Smooth muscle cell (in vitro differentiated cells): ENCODE measurements at regions not wholly inside any gene's neighbourhood (a gene's known extent, or its start where the extent isn't known, plus 50 kb on each side); places are given as distances from the start of the nearest gene placed in this dataset.

Experiments used
- DNase-seq: peaks from one replicate; lab custom pipeline; 2025; ENCODE audit not compliant: unreplicated experiment; lab: John Stamatoyannopoulos, UW
- H2AFZ ChIP-seq: fragments of 200-600 bp; sonication (generic); 2 replicates; pipeline ENCODE4 v1.6.0; 2016; ENCODE audit warnings: antibody characterized with exemption, low read depth, mild to moderate bottlenecking
- H3F3A ChIP-seq: fragments of 200-600 bp; sonication (generic); 2 replicates; pipeline ENCODE4 v1.6.0; 2017; ENCODE audit warnings: antibody characterized with exemption, low read depth
- H3K27ac ChIP-seq: fragments of 200-600 bp; sonication (generic); 2 replicates; pipeline ENCODE4 v1.5.1; 2016; ENCODE audit warnings: low read depth, mild to moderate bottlenecking
- H3K27me3 ChIP-seq: fragments of 200-600 bp; sonication (generic); 2 replicates; pipeline ENCODE4 v1.6.1; 2016; ENCODE audit warnings: low read depth, mild to moderate bottlenecking
- H3K36me3 ChIP-seq: fragments of 200-600 bp; sonication (generic); 2 replicates; pipeline ENCODE4 v1.5.1; 2016; ENCODE audit warnings: low read depth
- H3K4me1 ChIP-seq: fragments of 200-600 bp; sonication (generic); 2 replicates; pipeline ENCODE4 v1.5.1; 2016; ENCODE audit warnings: low read depth
- H3K4me2 ChIP-seq: fragments of 200-600 bp; sonication (generic); 2 replicates; pipeline ENCODE4 v1.6.0; 2016; ENCODE audit warnings: mild to moderate bottlenecking
- H3K4me3 ChIP-seq: fragments of 200-600 bp; sonication (generic); 2 replicates; pipeline ENCODE4 v1.5.1; 2016; ENCODE audit warnings: mild to moderate bottlenecking
- H3K79me2 ChIP-seq: fragments of 200-600 bp; sonication (generic); 2 replicates; pipeline ENCODE4 v1.6.0; 2016; ENCODE audit warnings: low read depth, mild to moderate bottlenecking
- H3K9ac ChIP-seq: fragments of 200-600 bp; sonication (generic); 2 replicates; pipeline ENCODE4 v1.6.0; 2016; ENCODE audit warnings: low read depth
- H3K9me3 ChIP-seq: fragments of 200-600 bp; sonication (generic); replicated peaks from 2 replicates; pipeline ENCODE4 v1.5.1; 2016; ENCODE audit warnings: low read depth
- H4K20me1 ChIP-seq: fragments of 200-600 bp; sonication (generic); 2 replicates; pipeline ENCODE4 v1.6.0; 2016; ENCODE audit warnings: low read depth
- CTCF ChIP-seq: fragments of 200-600 bp; sonication (generic); IDR thresholded peaks from 2 replicates; pipeline ENCODE4 v1.5.1; 2017; ENCODE audit warnings: borderline replicate concordance, mild to moderate bottlenecking, antibody characterized with exemption; ENCODE audit not compliant: insufficient read depth, poor library complexity, severe bottlenecking
- WGBS: methylation state at CpG from one replicate; pipeline ENCODE4 v1.1.7; 2016; ENCODE audit warnings: low lambda C conversion rate; 5-methylcytosine and 5-hydroxymethylcytosine counted together

- Histone ChIP-seq H3K27me3 (no peaks in the 10 kb centered on the region), H3K27ac (no peak overlapping the region), H3K4me2 (no peak overlapping the region), H3K79me2 (no peaks in the 10 kb centered on the region), H3K4me3 (no peak overlapping the region), H3K9me3 (no peaks in the 10 kb centered on the region), H3K4me1 (no peaks in the 10 kb centered on the region), H4K20me1 (no peaks in the 10 kb centered on the region), H3F3A (no peaks in the 10 kb centered on the region), H2AFZ (no peak overlapping the region), H3K9ac (no peak overlapping the region), H3K36me3 (no peaks in the 10 kb centered on the region)
- no peak for DNase-seq
- 86% methylated on average over 7 of the region's 7 CpGs for WGBS
- no peak for TF ChIP-seq CTCF
These were observed 590.0 kb downstream of the EPHA3 start for GRCh38 chr3:89697321-89697916.

DNA sequence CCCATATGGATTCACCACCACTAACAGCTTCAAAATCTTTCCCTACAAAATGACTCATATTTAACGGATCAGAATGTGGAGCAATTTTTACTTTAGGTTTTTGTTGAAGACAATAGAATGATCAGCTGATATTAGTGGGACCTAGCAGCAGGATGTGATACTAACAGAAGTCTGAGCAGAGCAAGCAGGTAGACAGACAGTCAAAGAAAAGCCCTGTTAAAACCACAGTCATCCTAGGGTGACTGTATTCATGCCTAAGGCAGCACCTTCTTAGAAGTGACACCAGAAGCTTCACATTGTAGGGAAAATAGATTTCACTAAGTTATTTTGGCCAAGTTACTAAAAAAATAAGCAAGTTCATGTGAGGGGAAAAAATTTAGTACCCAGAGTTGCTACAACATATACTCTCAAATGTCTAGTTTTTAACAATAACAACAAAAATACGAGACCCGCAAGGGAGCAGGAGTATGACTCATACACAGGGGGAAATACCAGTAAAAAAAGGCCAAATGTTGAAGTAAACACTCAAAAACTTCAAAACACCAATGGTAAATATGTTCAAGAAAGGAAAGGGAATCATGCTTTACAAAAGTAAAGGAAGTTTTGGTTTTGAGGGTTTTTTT, 590.9 kb downstream of the EPHA3 start:
- peak overlapping the region; percentile 23 for H2AFZ ChIP-seq

GRCh38 chr3:89699229-89699628, 591.8 kb downstream of the EPHA3 start:
- no peak for TF ChIP-seq CTCF
- Histone ChIP-seq H3K4me2 (no peak overlapping the region), H3K4me1 (no peaks in the 10 kb centered on the region), H3K4me3 (no peak overlapping the region), H4K20me1 (no peaks in the 10 kb centered on the region), H3K27me3 (no peaks in the 10 kb centered on the region), H3K9ac (no peak overlapping the region), H3K9me3 (no peaks in the 10 kb centered on the region), H2AFZ (peak overlapping the region; percentile 23), H3F3A (no peaks in the 10 kb centered on the region), H3K79me2 (no peaks in the 10 kb centered on the region), H3K36me3 (no peaks in the 10 kb centered on the region), H3K27ac (no peak overlapping the region)
- WGBS: 86% methylated on average over 4 of the region's 4 CpGs
- no peak for DNase-seq

More for the DNA sequence above, 590.9 kb downstream of the EPHA3 start:
- Histone ChIP-seq H3K9me3 (no peaks in the 10 kb centered on the region), H3F3A (no peaks in the 10 kb centered on the region), H3K4me3 (no peak overlapping the region), H4K20me1 (no peaks in the 10 kb centered on the region), H3K27me3 (no peaks in the 10 kb centered on the region), H3K36me3 (no peaks in the 10 kb centered on the region), H3K79me2 (no peaks in the 10 kb centered on the region), H3K9ac (no peak overlapping the region), H3K4me2 (peak overlapping the region; percentile 5), H3K27ac (no peak overlapping the region), H3K4me1 (no peaks in the 10 kb centered on the region)
- no peak for TF ChIP-seq CTCF
- 57% methylated on average over 3 of the region's 3 CpGs for WGBS
- DNase-seq: no peak

GRCh38 chr3:89699771-89700170, 592.4 kb downstream of the EPHA3 start:
- Histone ChIP-seq H3K27ac (no peak overlapping the region), H4K20me1 (no peaks in the 10 kb centered on the region), H3F3A (no peaks in the 10 kb centered on the region), H3K4me3 (no peak overlapping the region), H3K79me2 (no peaks in the 10 kb centered on the region), H3K4me2 (no peak overlapping the region), H3K9ac (no peak overlapping the region), H3K4me1 (no peaks in the 10 kb centered on the region), H3K27me3 (no peaks in the 10 kb centered on the region), H3K36me3 (no peaks in the 10 kb centered on the region), H2AFZ (no peak overlapping the region), H3K9me3 (no peaks in the 10 kb centered on the region)
- 100% methylated on average over 1 of the region's 1 CpG for WGBS
- DNase-seq: no peak
- TF ChIP-seq CTCF: no peak
